GM10847 (cell line): ENCODE measurements at regions not wholly inside any gene's neighbourhood (a gene's known extent, or its start where the extent isn't known, plus 50 kb on each side); places are given as distances from the start of the nearest gene placed in this dataset.

ENCODE experiments used
- POLR2A ChIP-seq: IDR thresholded peaks from 2 replicates; pipeline ENCODE4 v1.6.1; 2011; ENCODE audit not compliant: insufficient read length; ENCODE audit errors: extremely low read depth

GRCh38 chr16:86258713-86259112 lies 251.6 kb upstream of the FOXF1 start:
- no peak for TF ChIP-seq POLR2A

- TF ChIP-seq POLR2A = no peak
These were observed 250.8 kb upstream of the FOXF1 start for GRCh38 chr16:86259499-86259898.

- no peak for TF ChIP-seq POLR2A
These were observed 248.9 kb upstream of the FOXF1 start for GRCh38 chr16:86261379-86261778.

- TF ChIP-seq POLR2A = no peak
These were observed 239.6 kb upstream of the FOXF1 start for GRCh38 chr16:86270696-86271095.

- TF ChIP-seq POLR2A = no peak
These were observed 237.6 kb upstream of the FOXF1 start for GRCh38 chr16:86272744-86273143.

GRCh38 chr16:86277221-86277620 lies 233.1 kb upstream of the FOXF1 start:
- TF ChIP-seq POLR2A = no peak

- TF ChIP-seq POLR2A = no peak
These were observed 228.9 kb upstream of the FOXF1 start for GRCh38 chr16:86281421-86281820.

- no peak for TF ChIP-seq POLR2A
These were observed 226.4 kb upstream of the FOXF1 start for GRCh38 chr16:86283944-86284343.

- no peak for TF ChIP-seq POLR2A
These were observed 224.9 kb upstream of the FOXF1 start for GRCh38 chr16:86285421-86285820.

GRCh38 chr16:86285938-86286921 lies 224.1 kb upstream of the FOXF1 start:
- TF ChIP-seq POLR2A = no peak

GRCh38 chr16:86286991-86287663 lies 223.2 kb upstream of the FOXF1 start:
- TF ChIP-seq POLR2A = no peak

- TF ChIP-seq POLR2A = no peak
These were observed 222.6 kb upstream of the FOXF1 start for GRCh38 chr16:86287664-86288201.

- no peak for TF ChIP-seq POLR2A
These were observed 221.5 kb upstream of the FOXF1 start for GRCh38 chr16:86288716-86289294.

- TF ChIP-seq POLR2A = no peak
These were observed 221.0 kb upstream of the FOXF1 start for GRCh38 chr16:86289304-86289703.

GRCh38 chr16:86289907-86290306 lies 220.4 kb upstream of the FOXF1 start:
- TF ChIP-seq POLR2A = no peak

- TF ChIP-seq POLR2A = no peak
These were observed 218.8 kb upstream of the FOXF1 start for GRCh38 chr16:86291491-86291890.
